HG02938 (cell line): ENCODE measurements at regions not wholly inside any gene's neighbourhood (a gene's known extent, or its start where the extent isn't known, plus 50 kb on each side); places are given as distances from the start of the nearest gene placed in this dataset.
A peak's percentile ranks its signal among the peaks of the same experiment; 100 is the strongest.
"Not testable (repeated sequence)": the region's sequence is repeated elsewhere in the genome, so short reads cannot be mapped to it uniquely, and the experiment has no call there.

Experiments used
- ATAC-seq: cut with Tn5 transposase; IDR thresholded peaks from one replicate; pipeline ENCODE4 v1.9.1; 2021; ENCODE audit warnings: mild to moderate bottlenecking, moderate library complexity; ENCODE audit not compliant: unreplicated experiment

DNA sequence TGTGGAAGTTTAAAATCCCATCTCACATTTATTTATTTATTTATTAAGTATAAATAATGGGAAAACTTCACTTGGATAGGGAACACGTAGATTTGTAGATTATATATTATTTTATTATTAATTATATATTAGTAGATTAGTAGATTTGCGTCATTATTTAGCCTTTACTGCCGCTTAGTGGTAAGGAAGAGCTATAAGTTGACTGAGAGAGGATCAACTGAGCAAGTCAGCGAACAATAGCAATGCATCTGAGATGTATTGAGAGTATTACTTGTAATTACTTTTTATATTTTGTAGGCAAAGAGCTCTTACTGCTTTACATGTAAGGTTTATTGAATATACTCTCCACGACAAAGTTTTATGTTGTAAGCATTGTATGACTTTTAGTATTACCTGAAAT is 244.5 kb upstream of the ANKRD30A start:
- peak; percentile 49 for ATAC-seq

DNA sequence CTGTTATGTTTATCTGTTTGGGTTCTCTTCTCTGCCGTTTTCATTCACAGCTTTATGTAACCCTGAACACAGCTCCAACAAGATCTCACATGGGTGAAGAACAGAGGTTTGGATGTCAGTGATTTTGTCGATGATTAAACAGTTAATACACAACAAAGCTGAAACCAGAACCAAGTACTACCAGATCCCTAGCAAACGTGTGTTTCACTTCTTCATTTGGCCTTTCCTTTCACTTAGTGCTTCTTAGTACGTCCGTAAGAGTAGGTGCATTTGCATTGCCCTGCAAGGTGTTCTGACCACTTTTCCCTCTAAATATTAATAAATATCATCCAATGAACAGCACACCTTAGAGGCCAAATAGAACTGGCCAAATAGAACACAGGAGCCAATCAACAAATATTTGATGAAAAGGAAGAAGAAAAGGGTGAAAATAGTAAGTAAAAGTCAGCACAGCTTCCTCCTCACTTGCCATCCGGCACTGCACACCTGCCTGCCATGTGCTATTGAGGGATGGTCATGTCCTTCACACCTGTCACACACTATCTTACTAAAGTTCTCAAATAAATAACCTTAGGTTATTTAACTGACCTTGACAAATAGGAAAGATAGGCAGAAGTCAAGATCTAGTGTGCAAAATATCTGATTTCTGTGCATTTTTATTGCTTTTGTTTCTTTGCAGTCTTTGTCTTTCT is 252.6 kb upstream of the ANKRD30A start:
- peak; percentile 93 for ATAC-seq

DNA sequence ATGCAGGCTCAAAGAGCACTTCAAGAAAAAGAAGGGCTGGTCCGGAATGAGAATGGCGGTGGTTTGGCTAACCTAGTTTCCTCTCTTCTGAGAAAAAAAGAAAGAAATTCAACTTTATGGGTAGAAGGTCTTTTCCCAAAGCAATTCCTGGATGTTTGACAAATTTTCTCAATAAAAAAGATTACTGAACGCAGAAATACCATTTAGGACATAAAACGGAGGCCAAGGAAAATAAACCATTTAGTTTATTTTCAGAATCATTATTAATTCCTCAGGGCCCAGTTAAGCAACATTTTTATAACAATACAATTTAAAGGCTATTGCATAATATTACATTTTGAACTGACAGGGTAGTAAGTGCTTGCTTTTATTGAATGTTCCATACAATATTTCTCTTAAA is 284.6 kb upstream of the ANKRD30A start:
- ATAC-seq = no peak

DNA sequence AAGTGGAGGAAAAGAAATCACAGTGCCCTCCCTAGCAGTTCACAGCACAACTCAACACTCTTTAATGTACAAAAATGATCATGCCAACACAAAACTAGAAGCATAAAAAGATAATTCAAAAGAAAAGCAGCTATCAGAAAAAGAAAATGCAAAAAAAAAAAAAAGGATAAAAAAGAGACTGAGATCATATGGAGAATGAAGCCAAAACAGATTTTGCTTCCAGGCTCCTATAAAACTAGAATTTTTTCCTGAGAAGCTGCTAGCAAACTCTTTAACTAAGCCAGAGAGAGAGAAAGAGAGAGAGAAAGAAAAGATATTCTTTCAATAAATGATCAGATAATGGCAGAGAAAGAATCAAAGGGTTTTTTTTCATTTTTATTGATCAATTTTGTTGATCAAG is 288.0 kb upstream of the ANKRD30A start:
- ATAC-seq = no peak

DNA sequence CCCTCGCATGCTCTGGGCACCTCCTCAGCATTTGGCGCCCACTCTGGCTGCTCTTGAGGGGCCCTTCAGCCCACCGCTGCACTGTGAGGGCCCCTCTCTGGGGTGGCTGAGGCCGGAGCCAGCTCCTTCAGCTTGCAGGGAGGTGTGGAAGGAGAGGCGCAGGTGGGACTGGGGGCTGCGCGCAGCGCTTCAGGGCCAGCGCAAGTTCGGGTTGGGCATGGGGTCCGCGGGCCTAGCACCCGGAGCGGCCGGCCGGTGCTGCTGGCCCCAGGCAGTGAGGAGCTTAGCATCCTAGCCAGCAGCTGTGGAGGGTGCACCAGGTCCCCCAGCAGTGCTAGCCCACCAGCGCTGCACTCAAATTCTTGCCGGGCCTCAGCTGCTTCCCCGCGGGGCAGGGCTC is 305.6 kb upstream of the ANKRD30A start:
- ATAC-seq = no peak

DNA sequence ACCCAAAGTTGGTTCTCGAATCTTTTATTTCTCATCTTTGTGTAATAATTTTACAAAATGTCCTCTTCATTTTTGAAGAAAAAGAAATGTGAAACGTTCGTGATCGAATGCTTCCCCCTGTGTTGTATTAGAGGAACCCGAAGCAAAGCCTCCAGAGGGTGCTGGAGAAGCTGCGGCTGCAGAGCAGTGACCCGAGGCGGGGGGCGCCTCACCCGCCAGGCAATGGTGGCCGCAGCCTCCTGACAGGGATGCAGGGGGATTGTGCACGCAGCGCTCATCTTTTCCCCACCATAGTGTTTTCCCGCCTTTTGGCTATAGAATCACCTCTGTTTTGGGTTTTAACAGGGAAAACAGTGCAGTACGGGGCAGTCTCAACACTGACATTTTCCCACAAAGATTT is 307.5 kb upstream of the ANKRD30A start:
- no peak for ATAC-seq

DNA sequence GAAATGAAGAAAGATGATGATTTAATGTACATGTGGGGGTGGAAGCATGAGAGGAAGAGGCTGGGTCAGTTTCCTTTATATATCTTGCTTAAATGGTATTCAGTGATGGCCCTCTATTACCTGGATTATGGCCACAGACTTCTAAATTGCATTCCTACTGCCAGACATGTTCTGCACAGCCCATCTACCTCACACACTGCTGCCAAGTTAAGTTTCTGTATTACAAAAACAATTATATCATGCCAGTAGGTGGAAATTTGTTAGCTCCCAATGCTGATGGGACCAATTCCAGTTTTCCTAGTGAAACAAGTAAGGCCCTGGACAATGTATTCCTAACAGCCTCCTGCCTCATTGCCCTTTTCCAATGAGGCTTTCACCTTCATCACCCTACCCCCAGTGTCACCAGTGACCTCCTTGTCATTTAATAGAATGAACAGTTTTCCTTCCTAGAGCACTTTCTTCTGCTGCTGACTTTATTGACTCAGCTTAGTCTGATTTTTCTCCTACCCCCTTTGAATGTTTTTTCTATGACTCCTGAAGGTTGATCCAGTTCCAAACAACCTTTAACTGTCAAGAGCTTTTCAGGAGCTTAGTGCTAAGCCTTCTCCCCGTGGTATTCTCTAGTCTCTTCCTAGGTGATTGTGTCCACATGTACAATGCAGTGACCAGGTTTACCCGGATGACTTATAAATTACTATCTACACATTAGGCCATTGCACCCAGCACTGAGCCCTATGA is 316.6 kb upstream of the ANKRD30A start:
- no peak for ATAC-seq

DNA sequence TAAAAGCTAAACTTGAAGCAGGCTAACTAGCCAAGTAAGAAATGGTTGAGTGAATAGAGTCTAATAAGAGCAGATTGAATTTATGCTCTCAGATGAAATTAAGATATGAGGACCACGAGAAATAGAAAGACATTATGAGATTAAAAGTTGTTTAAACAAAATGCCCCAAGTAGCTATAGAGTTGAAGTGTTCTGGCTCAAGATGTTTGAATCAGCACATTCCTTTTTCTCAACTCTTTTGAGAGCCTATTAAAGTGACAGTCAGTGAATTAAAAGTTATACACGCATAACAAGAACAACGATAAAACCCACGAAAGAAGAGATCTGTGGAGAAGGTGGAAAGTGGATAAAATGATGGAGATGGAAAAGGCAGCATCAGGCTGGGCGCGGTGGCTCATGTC is 322.2 kb upstream of the ANKRD30A start:
- no peak for ATAC-seq

DNA sequence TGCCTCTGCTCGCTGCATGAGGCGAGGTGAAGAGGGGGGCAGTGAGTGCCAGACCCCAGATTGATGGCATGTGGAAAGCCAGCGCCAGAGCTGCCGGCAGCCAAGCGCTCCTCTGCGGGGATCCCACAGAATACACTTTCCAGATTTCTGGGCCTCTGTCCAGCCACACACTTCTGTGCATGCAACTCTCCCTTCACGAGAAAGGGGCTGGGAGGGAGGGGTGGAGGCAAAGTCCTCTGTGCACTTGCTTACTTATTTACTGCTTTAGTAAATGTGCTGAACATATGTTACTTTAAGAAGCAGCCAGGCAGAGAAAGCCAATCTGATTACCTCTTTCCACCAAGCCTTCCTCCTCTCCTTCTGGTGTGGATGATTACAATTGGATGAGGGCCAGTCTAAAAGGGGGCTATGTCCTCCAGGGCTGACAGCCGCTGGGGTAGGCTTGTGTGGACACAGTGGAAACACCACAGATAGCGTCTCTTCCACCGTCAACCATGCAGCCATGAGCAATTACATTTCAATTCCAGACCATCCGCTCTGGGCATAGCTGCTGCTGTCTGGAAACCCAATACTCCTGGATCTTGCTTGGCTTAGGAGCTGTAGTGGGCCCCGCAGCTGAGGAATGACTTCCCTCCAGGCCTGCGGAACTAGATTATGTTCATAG is 322.8 kb upstream of the ANKRD30A start:
- no peak for ATAC-seq

DNA sequence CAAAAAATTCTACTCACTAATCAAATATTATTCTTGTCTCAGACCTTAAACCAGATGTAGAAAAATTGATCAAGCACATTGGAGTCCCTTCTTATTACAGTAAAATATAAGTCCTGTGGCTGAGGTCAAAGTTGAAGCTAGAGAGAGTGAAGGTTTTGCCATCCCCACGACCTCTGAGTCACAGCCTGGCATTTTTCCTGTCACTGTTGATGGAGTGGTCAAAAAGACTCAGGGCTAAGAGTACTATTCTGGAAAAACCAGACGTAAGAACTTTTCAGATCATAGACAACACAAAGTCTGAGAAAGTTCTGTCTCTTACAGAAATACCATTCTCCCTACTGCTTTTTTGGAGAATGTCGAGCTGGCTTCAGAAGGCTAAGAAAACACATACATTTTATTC is 323.7 kb upstream of the ANKRD30A start:
- no peak for ATAC-seq

DNA sequence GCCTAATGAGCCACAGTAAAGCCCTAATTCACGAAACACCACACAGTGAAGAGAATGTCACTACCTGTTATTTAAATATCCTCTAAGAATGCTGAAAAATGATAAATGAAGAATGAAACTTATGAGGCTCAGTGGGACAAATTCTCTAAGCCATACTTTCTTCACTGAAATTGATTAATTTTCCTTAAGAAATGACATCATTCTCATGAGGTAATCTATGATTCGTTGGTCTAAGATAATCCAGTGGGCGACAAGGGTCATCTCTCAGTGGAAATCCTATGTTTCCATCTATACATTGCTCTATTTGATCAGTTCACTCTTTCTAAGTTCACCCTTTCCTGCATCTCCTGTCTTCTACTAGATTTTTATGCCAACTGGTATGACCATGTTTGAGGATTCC is 330.4 kb upstream of the ANKRD30A start:
- ATAC-seq = no peak

DNA sequence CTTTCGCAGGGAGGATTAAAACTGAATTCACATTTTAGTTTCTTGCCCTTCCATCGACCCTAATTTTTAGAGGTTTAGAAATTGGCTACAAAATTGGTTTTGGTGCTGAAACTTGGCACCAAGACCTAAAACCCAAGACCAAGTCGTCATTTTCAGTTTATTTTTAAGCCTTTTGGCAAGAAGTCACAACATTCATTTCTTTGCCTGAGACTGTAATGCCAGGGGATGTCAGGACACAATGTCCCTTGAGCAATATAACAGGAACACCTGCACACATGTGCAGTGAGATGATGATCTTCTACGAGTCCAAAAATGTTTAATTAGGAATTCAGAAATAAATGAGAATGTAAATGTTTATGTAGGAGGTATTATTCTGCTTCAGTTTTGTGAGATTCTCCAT is 335.4 kb upstream of the ANKRD30A start:
- no peak for ATAC-seq

DNA sequence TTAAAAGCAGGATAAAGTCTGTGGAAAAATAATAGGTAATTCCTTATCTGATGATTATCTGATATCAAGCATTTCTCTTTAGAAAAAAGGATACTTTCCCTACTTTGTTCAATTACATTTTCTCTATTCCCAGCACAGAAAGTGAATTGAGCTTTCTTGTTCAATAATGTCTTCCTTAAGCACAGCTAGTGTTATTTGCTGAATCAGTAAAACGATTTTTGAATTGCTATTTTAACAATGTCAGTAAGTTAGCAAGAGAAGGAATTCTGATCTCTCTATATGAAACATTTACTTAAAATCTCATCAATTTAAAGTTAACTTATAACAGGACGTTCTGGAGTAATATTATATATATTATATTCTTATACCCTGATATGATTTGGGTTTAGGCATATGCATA is 337.2 kb upstream of the ANKRD30A start:
- no peak for ATAC-seq

DNA sequence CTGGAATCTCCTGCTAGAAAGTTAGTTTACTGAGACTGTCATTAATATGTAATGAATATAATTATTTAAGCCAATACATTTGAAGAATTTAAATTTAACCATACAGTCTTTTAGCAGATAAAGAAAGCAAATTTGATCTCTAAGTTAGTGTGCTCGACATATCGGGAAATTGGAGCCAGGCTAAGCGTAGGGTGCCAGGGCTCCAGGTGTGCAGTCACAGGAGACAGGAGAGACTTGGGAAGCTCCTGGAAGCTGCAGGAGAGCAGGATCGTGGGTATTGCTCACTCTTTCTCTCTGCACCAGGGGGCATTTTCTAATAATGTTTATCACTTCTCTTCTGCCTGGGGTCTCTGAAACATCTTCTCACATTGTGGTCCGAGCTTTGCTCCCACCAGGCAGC is 342.0 kb upstream of the ANKRD30A start:
- no peak for ATAC-seq

DNA sequence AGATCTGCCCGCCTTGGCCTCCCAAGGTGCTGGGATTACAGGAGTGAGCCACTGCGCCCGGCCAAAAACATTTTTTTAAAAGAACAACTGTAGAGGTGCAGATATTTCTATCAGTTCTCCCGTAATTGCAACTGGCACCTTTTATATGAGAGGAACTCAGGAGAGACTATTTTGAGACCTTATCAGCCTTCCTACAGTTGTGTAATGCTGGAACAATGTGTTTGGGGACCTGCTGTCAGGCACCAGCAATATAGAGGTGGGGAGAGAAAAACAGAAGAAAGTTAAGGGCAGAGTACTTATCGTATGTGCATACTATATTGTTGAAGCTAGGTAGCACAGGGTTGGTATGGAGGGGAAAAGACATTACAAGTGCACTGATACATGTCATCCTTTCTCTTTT is 343.8 kb upstream of the ANKRD30A start:
- no peak for ATAC-seq

DNA sequence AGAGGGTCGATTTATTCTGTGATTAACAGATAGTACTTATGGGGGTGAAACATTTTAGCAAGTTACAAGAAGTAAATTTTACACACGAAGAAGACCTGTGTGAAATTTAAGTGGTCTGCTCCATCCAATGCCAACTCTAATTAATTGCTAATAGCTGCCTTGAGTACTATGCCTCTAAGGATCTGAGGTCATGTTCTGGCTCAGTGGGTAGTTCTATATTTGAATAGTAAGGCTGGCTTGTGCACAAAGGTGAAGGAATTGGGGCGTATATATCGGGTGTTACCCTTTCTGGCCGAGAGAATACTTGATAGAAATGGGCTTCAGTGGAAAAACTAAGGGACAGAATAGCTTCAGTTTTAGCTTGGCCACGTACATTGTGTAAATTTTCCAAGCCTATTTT is 345.2 kb upstream of the ANKRD30A start:
- no peak for ATAC-seq

DNA sequence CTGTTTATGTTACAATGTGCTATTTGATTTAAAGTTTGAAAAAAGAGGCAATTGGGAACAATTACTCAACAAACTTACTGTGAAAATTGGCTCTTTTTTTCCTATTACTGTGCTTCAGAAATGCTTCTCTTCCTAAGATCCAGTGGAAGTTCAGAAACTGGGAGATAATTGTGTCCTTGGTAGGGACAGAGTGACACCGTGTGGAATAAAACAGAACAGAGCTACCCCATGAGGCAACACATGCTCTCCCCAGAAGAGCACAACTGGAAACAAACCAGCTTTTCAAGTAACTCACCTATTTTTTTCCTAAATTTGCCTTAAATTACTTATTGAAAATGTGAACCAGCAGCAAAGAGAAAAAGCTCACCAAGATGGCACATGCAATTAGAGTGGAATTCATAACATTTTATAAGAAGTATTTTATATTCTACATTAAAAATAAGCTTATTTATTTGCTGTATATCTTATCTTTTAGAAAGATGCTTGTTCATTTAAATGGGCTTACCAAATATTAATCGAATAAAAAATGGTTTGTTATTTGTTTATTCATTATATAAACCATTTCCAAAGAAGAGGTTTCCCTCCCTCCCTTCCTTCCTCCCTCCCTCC is 346.1 kb upstream of the ANKRD30A start:
- no peak for ATAC-seq

DNA sequence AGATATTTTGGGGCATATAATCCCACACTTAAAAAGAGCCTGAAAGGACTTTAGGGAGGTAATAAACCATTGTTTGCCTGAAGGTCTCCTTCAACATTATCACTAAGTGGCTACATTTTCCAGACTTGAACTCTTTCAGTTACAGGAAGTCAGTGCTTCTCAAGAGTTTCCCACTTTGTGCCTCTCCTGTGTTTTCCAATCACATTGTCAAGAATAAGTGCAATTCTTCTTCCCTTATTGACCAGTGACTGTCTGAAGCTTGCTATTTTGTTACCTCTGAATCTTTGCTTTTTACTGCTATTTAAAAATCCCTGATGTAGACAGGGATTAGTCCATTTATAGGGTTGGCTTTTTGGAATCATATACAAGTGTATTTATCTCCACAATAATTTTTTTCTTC is 346.7 kb upstream of the ANKRD30A start:
- ATAC-seq = no peak

DNA sequence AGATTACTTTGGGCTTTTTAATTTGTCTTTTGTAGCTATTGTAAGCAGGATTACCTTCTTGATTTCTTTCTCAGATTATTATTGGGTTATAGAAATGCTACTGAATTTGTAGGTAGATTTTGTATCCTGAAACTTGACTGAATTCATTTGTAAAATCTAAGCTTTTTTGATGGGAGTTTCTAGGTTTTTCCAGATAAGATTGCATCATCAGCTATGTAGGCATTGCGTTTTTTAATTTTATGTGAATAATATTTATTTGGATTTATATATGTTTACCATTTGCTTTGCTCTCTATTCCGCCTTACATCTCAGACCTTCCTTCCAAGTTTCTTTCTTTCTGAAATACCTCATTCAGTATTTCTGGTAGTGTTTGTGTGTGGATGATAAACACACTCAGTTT is 351.7 kb upstream of the ANKRD30A start:
- ATAC-seq = no peak

DNA sequence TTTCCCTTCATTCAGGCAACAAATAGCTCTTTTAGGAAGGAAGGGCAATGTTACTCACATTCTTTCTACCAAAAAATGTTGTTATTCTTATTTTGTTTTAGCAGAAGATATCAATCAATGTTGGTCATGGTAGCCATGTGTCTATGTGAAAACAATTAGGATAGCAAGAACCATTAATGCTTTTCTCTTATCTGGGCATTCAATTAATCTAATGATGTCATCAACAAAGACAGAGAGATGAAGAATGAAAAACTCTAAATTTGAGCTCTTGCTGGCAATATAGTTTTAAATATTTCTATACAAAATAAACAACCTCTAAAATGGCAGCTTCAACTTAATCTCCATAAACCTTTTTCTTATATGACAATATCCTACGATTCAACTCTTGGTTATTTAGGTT is 353.7 kb upstream of the ANKRD30A start:
- no peak for ATAC-seq

DNA sequence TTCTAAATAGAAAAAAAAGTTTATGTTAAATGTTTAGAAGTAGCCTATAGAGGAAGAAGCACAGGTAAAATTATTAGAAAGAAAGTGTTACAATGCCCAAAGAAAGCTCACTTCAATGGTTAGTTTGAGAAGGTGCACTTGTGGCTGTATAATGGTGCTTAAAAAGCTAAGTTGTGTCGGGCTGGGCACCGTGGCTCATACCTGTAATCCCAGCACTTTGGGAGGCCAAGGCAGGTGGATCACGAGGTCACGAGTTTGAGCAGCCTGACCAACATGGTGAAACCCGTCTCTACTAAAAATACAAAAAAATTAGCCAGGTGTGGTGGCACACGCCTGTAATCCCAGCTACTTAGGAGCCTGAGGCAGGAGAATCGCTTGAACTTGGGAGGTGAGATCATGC is 355.7 kb upstream of the ANKRD30A start:
- not testable (repeated sequence) for ATAC-seq

DNA sequence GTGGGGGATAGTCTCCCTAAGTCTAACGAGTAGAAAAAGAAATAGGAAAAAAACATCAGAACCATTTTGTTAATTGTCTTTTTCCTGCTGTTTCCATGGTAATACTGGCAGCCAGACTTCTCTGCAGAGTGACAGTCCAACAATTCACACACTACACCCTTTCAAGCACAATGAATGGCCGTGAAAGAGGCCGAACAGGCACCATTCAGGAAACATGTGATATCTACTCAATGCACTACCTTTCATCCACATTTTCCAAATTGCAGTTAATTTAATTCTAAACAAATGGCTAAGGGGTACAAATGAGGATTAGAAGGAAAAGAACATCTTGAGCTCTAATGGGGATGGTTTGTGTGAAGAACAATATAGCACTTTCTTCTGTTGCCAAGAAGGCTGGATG is 358.5 kb upstream of the ANKRD30A start:
- no peak for ATAC-seq
